ENCODE measurements at regions not wholly inside any gene's neighbourhood (a gene's known extent, or its start where the extent isn't known, plus 50 kb on each side); places are given as distances from the start of the nearest gene placed in this dataset.
A peak's percentile ranks its signal among the peaks of the same experiment; 100 is the strongest.

GRCh38 chr1:229025576-229025975 lies 245.3 kb upstream of the RAB4A start:
- no peaks in the 10 kb centered on the region for H3K27me3 Mint-ChIP-seq
- H3K4me1 Mint-ChIP-seq: peaks cover 12% of the 10 kb centered on the region
- ATAC-seq (replicated peaks; ENCODE audit: extremely low read depth, poor library complexity, severe bottlenecking): no peak
- no peak for DNase-seq (ENCODE audit: low spot score in 2 of 2)
- H3K9me3 Mint-ChIP-seq: no peaks in the 10 kb centered on the region
- H3K27ac Mint-ChIP-seq (ENCODE audit: low read depth): no peak overlapping the region
- no peaks in the 10 kb centered on the region for H3K36me3 Mint-ChIP-seq (ENCODE audit: insufficient read depth)
- no peak overlapping the region for H3K4me3 Mint-ChIP-seq

- Mint-ChIP-seq H3K9me3 (no peaks in the 10 kb centered on the region), H3K27ac (ENCODE audit: low read depth) (peak overlapping the region; percentile 74), H3K27me3 (no peaks in the 10 kb centered on the region), H3K36me3 (ENCODE audit: insufficient read depth) (no peaks in the 10 kb centered on the region), H3K4me3 (peak overlapping the region; percentile 68), H3K4me1 (peaks cover 19% of the 10 kb centered on the region)
- ATAC-seq (replicated peaks; ENCODE audit: extremely low read depth, poor library complexity, severe bottlenecking) (no peak), DNase-seq (ENCODE audit: low spot score in 2 of 2) (no peak)
Observed at GRCh38 chr1:229027158-229027557, 243.8 kb upstream of the RAB4A start.

- Mint-ChIP-seq H3K4me1 (peaks cover 25% of the 10 kb centered on the region), H3K27me3 (no peaks in the 10 kb centered on the region), H3K27ac (ENCODE audit: low read depth) (peak overlapping the region; percentile 74), H3K4me3 (peak overlapping the region; percentile 68), H3K36me3 (ENCODE audit: insufficient read depth) (no peaks in the 10 kb centered on the region), H3K9me3 (no peaks in the 10 kb centered on the region)
- ATAC-seq (replicated peaks; ENCODE audit: extremely low read depth, poor library complexity, severe bottlenecking) (peak; percentile 68), DNase-seq (ENCODE audit: low spot score in 2 of 2) (no peak)
Observed at GRCh38 chr1:229027622-229028182, 243.2 kb upstream of the RAB4A start.

GRCh38 chr1:229028544-229028943 lies 242.4 kb upstream of the RAB4A start:
- H3K27me3 Mint-ChIP-seq: no peaks in the 10 kb centered on the region
- no peak overlapping the region for H3K4me3 Mint-ChIP-seq
- ATAC-seq (replicated peaks; ENCODE audit: extremely low read depth, poor library complexity, severe bottlenecking) (no peak), DNase-seq (ENCODE audit: low spot score in 2 of 2) (no peak)
- H3K27ac Mint-ChIP-seq (ENCODE audit: low read depth): no peak overlapping the region
- H3K9me3 Mint-ChIP-seq: no peaks in the 10 kb centered on the region
- peaks cover 33% of the 10 kb centered on the region for H3K4me1 Mint-ChIP-seq
- no peaks in the 10 kb centered on the region for H3K36me3 Mint-ChIP-seq (ENCODE audit: insufficient read depth)

- Mint-ChIP-seq H3K9me3 (no peaks in the 10 kb centered on the region), H3K36me3 (ENCODE audit: insufficient read depth) (no peaks in the 10 kb centered on the region), H3K27ac (ENCODE audit: low read depth) (no peak overlapping the region), H3K27me3 (no peaks in the 10 kb centered on the region), H3K4me1 (peaks cover 40% of the 10 kb centered on the region), H3K4me3 (no peak overlapping the region)
- ATAC-seq (replicated peaks; ENCODE audit: extremely low read depth, poor library complexity, severe bottlenecking) (no peak), DNase-seq (ENCODE audit: low spot score in 2 of 2) (no peak)
Observed at GRCh38 chr1:229028987-229029878, 241.7 kb upstream of the RAB4A start.

GRCh38 chr1:229029879-229030235 lies 241.1 kb upstream of the RAB4A start:
- Mint-ChIP-seq H3K4me3 (no peak overlapping the region), H3K9me3 (no peaks in the 10 kb centered on the region), H3K4me1 (peaks cover 46% of the 10 kb centered on the region), H3K27me3 (no peaks in the 10 kb centered on the region), H3K36me3 (ENCODE audit: insufficient read depth) (no peaks in the 10 kb centered on the region), H3K27ac (ENCODE audit: low read depth) (no peak overlapping the region)
- DNase-seq (ENCODE audit: low spot score in 2 of 2): no peak
- no peak for ATAC-seq (replicated peaks; ENCODE audit: extremely low read depth, poor library complexity, severe bottlenecking)

- Mint-ChIP-seq H3K4me1 (peaks cover 54% of the 10 kb centered on the region), H3K27ac (ENCODE audit: low read depth) (no peak overlapping the region), H3K9me3 (no peaks in the 10 kb centered on the region), H3K27me3 (no peaks in the 10 kb centered on the region), H3K4me3 (no peak overlapping the region), H3K36me3 (ENCODE audit: insufficient read depth) (no peaks in the 10 kb centered on the region)
- DNase-seq (ENCODE audit: low spot score in 2 of 2): no peak
- no peak for ATAC-seq (replicated peaks; ENCODE audit: extremely low read depth, poor library complexity, severe bottlenecking)
Observed at GRCh38 chr1:229030630-229031029, 240.3 kb upstream of the RAB4A start.

- Mint-ChIP-seq H3K9me3 (no peaks in the 10 kb centered on the region), H3K27me3 (no peaks in the 10 kb centered on the region), H3K4me1 (peaks cover 58% of the 10 kb centered on the region), H3K27ac (ENCODE audit: low read depth) (no peak overlapping the region), H3K36me3 (ENCODE audit: insufficient read depth) (no peaks in the 10 kb centered on the region), H3K4me3 (no peak overlapping the region)
- no peak for DNase-seq (ENCODE audit: low spot score in 2 of 2)
- no peak for ATAC-seq (replicated peaks; ENCODE audit: extremely low read depth, poor library complexity, severe bottlenecking)
Observed at GRCh38 chr1:229031061-229031460, 239.8 kb upstream of the RAB4A start.

- Mint-ChIP-seq H3K4me3 (no peak overlapping the region), H3K9me3 (no peaks in the 10 kb centered on the region)
Observed at GRCh38 chr1:229031481-229032341, 239.2 kb upstream of the RAB4A start.

GRCh38 chr1:229032375-229032774 lies 238.5 kb upstream of the RAB4A start:
- Mint-ChIP-seq H3K9me3 (no peaks in the 10 kb centered on the region), H3K27ac (ENCODE audit: low read depth) (no peak overlapping the region), H3K27me3 (no peaks in the 10 kb centered on the region), H3K4me3 (no peak overlapping the region), H3K36me3 (ENCODE audit: insufficient read depth) (no peaks in the 10 kb centered on the region), H3K4me1 (peaks cover 64% of the 10 kb centered on the region)
- DNase-seq (ENCODE audit: low spot score in 2 of 2) (no peak), ATAC-seq (replicated peaks; ENCODE audit: extremely low read depth, poor library complexity, severe bottlenecking) (no peak)

More at GRCh38 chr1:229031481-229032341, 239.2 kb upstream of the RAB4A start:
- DNase-seq (ENCODE audit: low spot score in 2 of 2) (no peak), ATAC-seq (replicated peaks; ENCODE audit: extremely low read depth, poor library complexity, severe bottlenecking) (no peak)
- Mint-ChIP-seq H3K27ac (ENCODE audit: low read depth) (no peak overlapping the region), H3K36me3 (ENCODE audit: insufficient read depth) (no peaks in the 10 kb centered on the region), H3K27me3 (no peaks in the 10 kb centered on the region), H3K4me1 (peaks cover 65% of the 10 kb centered on the region)

- H3K4me3 Mint-ChIP-seq: no peak overlapping the region
- no peaks in the 10 kb centered on the region for H3K9me3 Mint-ChIP-seq
- DNase-seq (ENCODE audit: low spot score in 2 of 2) (no peak), ATAC-seq (replicated peaks; ENCODE audit: extremely low read depth, poor library complexity, severe bottlenecking) (no peak)
- H3K27me3 Mint-ChIP-seq: peaks cover 4% of the 10 kb centered on the region
- H3K27ac Mint-ChIP-seq (ENCODE audit: low read depth): no peak overlapping the region
- peaks cover 59% of the 10 kb centered on the region for H3K4me1 Mint-ChIP-seq
- H3K36me3 Mint-ChIP-seq (ENCODE audit: insufficient read depth): no peaks in the 10 kb centered on the region
Observed at GRCh38 chr1:229033480-229033879, 237.4 kb upstream of the RAB4A start.

- peaks cover 65% of the 10 kb centered on the region for H3K4me1 Mint-ChIP-seq
- H3K27ac Mint-ChIP-seq (ENCODE audit: low read depth): no peak overlapping the region
- no peaks in the 10 kb centered on the region for H3K36me3 Mint-ChIP-seq (ENCODE audit: insufficient read depth)
- ATAC-seq (replicated peaks; ENCODE audit: extremely low read depth, poor library complexity, severe bottlenecking) (no peak), DNase-seq (ENCODE audit: low spot score in 2 of 2) (no peak)
- H3K9me3 Mint-ChIP-seq: no peaks in the 10 kb centered on the region
- no peak overlapping the region for H3K4me3 Mint-ChIP-seq
- peaks cover 12% of the 10 kb centered on the region for H3K27me3 Mint-ChIP-seq
Observed at GRCh38 chr1:229034342-229034741, 236.6 kb upstream of the RAB4A start.

Data from central memory CD8-positive, alpha-beta T cell (primary cell).